ENCODE measurements at regions not wholly inside any gene's neighbourhood (a gene's known extent, or its start where the extent isn't known, plus 50 kb on each side); places are given as distances from the start of the nearest gene placed in this dataset.

GRCh38 chr9:107737987-107738743 is 248.6 kb upstream of the KLF4 start:
- Histone ChIP-seq H4K20me1 (ENCODE audit: insufficient read depth, low read length) (no peaks in the 10 kb centered on the region), H3K9me1 (ENCODE audit: insufficient read depth, low read length) (peaks cover 14% of the 10 kb centered on the region), H3K4ac (ENCODE audit: low read depth, low read length) (peak overlapping the region; percentile 95), H3K56ac (ENCODE audit: extremely low read depth, insufficient read depth, low read length) (peak overlapping the region; percentile 91), H3K4me2 (ENCODE audit: low read depth, low read length) (peak overlapping the region; percentile 7; the same call in 1 of the 2 replicates), H4K8ac (ENCODE audit: low read depth in 2 of 2, low read length in 2 of 2) (peak overlapping the region; percentile 93 to 95), H2AFZ (replicated peaks; ENCODE audit: low read length, poor library complexity) (peak overlapping the region; percentile 87), H2BK15ac (ENCODE audit: low read depth, low read length) (peak overlapping the region; percentile 94), H2AK9ac (replicated peaks; ENCODE audit: low read depth, low read length, poor library complexity) (peak overlapping the region; percentile 90), H3K27ac (ENCODE audit: insufficient read depth, low read length) (peak overlapping the region; percentile 96), H2BK5ac (ENCODE audit: low read depth, low read length, poor library complexity, severe bottlenecking) (peak overlapping the region; percentile 93), H2AK5ac (ENCODE audit: low read depth, low read length) (peak overlapping the region; percentile 98), H3K9me3 (ENCODE audit: control insufficient read depth, insufficient read depth, low read length) (no peaks in the 10 kb centered on the region), H2BK120ac (ENCODE audit: low read depth, low read length) (peak overlapping the region; percentile 98), H3K4me1 (ENCODE audit: control insufficient read depth, insufficient read depth, low read length) (peaks cover 39% of the 10 kb centered on the region), H3K36me3 (ENCODE audit: control insufficient read depth, insufficient read depth, low read length) (no peaks in the 10 kb centered on the region), H2BK20ac (ENCODE audit: low read depth, low read length) (peak overlapping the region; percentile 94), H3K4me3 (ENCODE audit: insufficient read depth, low read depth, low read length) (no peak overlapping the region), H3K27me3 (ENCODE audit: control insufficient read depth, insufficient read depth, low read length) (no peaks in the 10 kb centered on the region), H3K9ac (ENCODE audit: low read depth, low read length) (peak overlapping the region; percentile 78), H3K18ac (ENCODE audit: low read depth, low read length) (peak overlapping the region; percentile 95), H3K14ac (replicated peaks; ENCODE audit: low read depth, low read length) (peak overlapping the region; percentile 90), H4K91ac (ENCODE audit: insufficient read depth, low read depth, low read length) (peak overlapping the region; percentile 95), H4K5ac (ENCODE audit: low read depth, low read length) (peak overlapping the region; percentile 98), H3K79me1 (ENCODE audit: low read depth in 1 of 2, low read length in 2 of 2) (no peaks in the 10 kb centered on the region; a peak in 1 of 4 replicates), H3K23ac (ENCODE audit: low read depth, low read length) (peak overlapping the region; percentile 95)
- intact Hi-C loops (cut with micrococcal nuclease) (loop anchor here (1.0 to 10.0 kb wide), 3 partner anchors 101 to 1027 kb away; no protein-coding TSS in a partner anchor), dilution Hi-C loops (cut with HindIII; ENCODE audit: low sequenced_read_pairs, unreplicated experiment) (no loop called here), in situ Hi-C loops (cut with MboI; ENCODE audit: low sequenced_read_pairs) (loop anchor here (10.0 to 25.0 kb wide), 4 partner anchors 253 to 851 kb away; partner anchors contain the start of gene KLF4)
- WGBS, 2 experiments (ENCODE audit: extremely low coverage in 2 of 2, insufficient read length in 1 of 2), result 0% methylated on average over 9 of the region's 17 CpGs; no CpG with 5 or more reads in 1 of the 2 experiments
- BruUV-seq (replicated peaks), result no TSS peak
- ATAC-seq (ENCODE audit: low read depth), result peak; percentile 83
- peak; percentile 95 for DNase-seq
- POLR2A ChIA-PET (ENCODE audit: unreplicated experiment), result no interaction called here
- CTCF ChIA-PET, result no interaction called here
- peak; percentile 24 for TF ChIP-seq CEBPB (IDR thresholded peaks at IDR 0.05; ENCODE audit: low read depth, low read length)
- TF ChIP-seq FOS (IDR thresholded peaks at IDR 0.05; ENCODE audit: low read depth, low read length), result peak; percentile 84
- peak; percentile 76 for TF ChIP-seq BHLHE40 (IDR thresholded peaks at IDR 0.05; ENCODE audit: low read depth, low read length)
- TF ChIP-seq RAD21 (IDR thresholded peaks at IDR 0.05; ENCODE audit: low read length), result no peak; the same call in none of the 2 replicates
- TF ChIP-seq RCOR1 (IDR thresholded peaks at IDR 0.05; ENCODE audit: insufficient replicate concordance, low read length), result no peak
- peak; percentile 52; the same call in 1 of the 2 replicates for TF ChIP-seq MAZ (IDR thresholded peaks at IDR 0.05; ENCODE audit: borderline replicate concordance, low read depth, low read length)
- 0 out of 2 replicates have a peak, but pooled peaks have one; percentile 16 for TF ChIP-seq SMC3 (IDR thresholded peaks at IDR 0.05; ENCODE audit: low read depth, low read length)
- TF ChIP-seq, protein P1, sequence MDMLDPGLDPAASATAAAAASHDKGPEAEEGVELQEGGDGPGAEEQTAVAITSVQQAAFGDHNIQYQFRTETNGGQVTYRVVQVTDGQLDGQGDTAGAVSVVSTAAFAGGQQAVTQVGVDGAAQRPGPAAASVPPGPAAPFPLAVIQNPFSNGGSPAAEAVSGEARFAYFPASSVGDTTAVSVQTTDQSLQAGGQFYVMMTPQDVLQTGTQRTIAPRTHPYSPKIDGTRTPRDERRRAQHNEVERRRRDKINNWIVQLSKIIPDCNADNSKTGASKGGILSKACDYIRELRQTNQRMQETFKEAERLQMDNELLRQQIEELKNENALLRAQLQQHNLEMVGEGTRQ (IDR thresholded peaks at IDR 0.05; ENCODE audit: low read depth, low read length), result no peak
- TF ChIP-seq, protein P2, sequence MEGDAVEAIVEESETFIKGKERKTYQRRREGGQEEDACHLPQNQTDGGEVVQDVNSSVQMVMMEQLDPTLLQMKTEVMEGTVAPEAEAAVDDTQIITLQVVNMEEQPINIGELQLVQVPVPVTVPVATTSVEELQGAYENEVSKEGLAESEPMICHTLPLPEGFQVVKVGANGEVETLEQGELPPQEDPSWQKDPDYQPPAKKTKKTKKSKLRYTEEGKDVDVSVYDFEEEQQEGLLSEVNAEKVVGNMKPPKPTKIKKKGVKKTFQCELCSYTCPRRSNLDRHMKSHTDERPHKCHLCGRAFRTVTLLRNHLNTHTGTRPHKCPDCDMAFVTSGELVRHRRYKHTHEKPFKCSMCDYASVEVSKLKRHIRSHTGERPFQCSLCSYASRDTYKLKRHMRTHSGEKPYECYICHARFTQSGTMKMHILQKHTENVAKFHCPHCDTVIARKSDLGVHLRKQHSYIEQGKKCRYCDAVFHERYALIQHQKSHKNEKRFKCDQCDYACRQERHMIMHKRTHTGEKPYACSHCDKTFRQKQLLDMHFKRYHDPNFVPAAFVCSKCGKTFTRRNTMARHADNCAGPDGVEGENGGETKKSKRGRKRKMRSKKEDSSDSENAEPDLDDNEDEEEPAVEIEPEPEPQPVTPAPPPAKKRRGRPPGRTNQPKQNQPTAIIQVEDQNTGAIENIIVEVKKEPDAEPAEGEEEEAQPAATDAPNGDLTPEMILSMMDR (conservative IDR thresholded peaks at IDR 0.05; ENCODE audit: low read depth, low read length), result no peak; the same call in 1 of the 2 replicates
- TF ChIP-seq MXI1 (IDR thresholded peaks at IDR 0.05; ENCODE audit: borderline replicate concordance, low read depth, low read length), result no peak
- TF ChIP-seq, protein P3, sequence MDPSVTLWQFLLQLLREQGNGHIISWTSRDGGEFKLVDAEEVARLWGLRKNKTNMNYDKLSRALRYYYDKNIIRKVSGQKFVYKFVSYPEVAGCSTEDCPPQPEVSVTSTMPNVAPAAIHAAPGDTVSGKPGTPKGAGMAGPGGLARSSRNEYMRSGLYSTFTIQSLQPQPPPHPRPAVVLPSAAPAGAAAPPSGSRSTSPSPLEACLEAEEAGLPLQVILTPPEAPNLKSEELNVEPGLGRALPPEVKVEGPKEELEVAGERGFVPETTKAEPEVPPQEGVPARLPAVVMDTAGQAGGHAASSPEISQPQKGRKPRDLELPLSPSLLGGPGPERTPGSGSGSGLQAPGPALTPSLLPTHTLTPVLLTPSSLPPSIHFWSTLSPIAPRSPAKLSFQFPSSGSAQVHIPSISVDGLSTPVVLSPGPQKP (IDR thresholded peaks at IDR 0.05; ENCODE audit: borderline replicate concordance, low read depth, low read length), result no peak
- no peak for TF ChIP-seq RFX5 (IDR thresholded peaks at IDR 0.05; ENCODE audit: low read depth, low read length)
- TF ChIP-seq NFE2L2 (IDR thresholded peaks at IDR 0.05; ENCODE audit: low read depth, low read length), result peak; percentile 64
